Smooth muscle cell (in vitro differentiated cells): ENCODE measurements at regions not wholly inside any gene's neighbourhood (a gene's known extent, or its start where the extent isn't known, plus 50 kb on each side); places are given as distances from the start of the nearest gene placed in this dataset.

Experiments used
- DNase-seq: peaks from one replicate; lab custom pipeline; 2025; ENCODE audit not compliant: unreplicated experiment; lab: John Stamatoyannopoulos, UW
- H2AFZ ChIP-seq: fragments of 200-600 bp; sonication (generic); 2 replicates; pipeline ENCODE4 v1.6.0; 2016; ENCODE audit warnings: antibody characterized with exemption, low read depth, mild to moderate bottlenecking
- H3F3A ChIP-seq: fragments of 200-600 bp; sonication (generic); 2 replicates; pipeline ENCODE4 v1.6.0; 2017; ENCODE audit warnings: antibody characterized with exemption, low read depth
- H3K27ac ChIP-seq: fragments of 200-600 bp; sonication (generic); 2 replicates; pipeline ENCODE4 v1.5.1; 2016; ENCODE audit warnings: low read depth, mild to moderate bottlenecking
- H3K27me3 ChIP-seq: fragments of 200-600 bp; sonication (generic); 2 replicates; pipeline ENCODE4 v1.6.1; 2016; ENCODE audit warnings: low read depth, mild to moderate bottlenecking
- H3K36me3 ChIP-seq: fragments of 200-600 bp; sonication (generic); 2 replicates; pipeline ENCODE4 v1.5.1; 2016; ENCODE audit warnings: low read depth
- H3K4me1 ChIP-seq: fragments of 200-600 bp; sonication (generic); 2 replicates; pipeline ENCODE4 v1.5.1; 2016; ENCODE audit warnings: low read depth
- H3K4me2 ChIP-seq: fragments of 200-600 bp; sonication (generic); 2 replicates; pipeline ENCODE4 v1.6.0; 2016; ENCODE audit warnings: mild to moderate bottlenecking
- H3K4me3 ChIP-seq: fragments of 200-600 bp; sonication (generic); 2 replicates; pipeline ENCODE4 v1.5.1; 2016; ENCODE audit warnings: mild to moderate bottlenecking
- H3K79me2 ChIP-seq: fragments of 200-600 bp; sonication (generic); 2 replicates; pipeline ENCODE4 v1.6.0; 2016; ENCODE audit warnings: low read depth, mild to moderate bottlenecking
- H3K9ac ChIP-seq: fragments of 200-600 bp; sonication (generic); 2 replicates; pipeline ENCODE4 v1.6.0; 2016; ENCODE audit warnings: low read depth
- H3K9me3 ChIP-seq: fragments of 200-600 bp; sonication (generic); replicated peaks from 2 replicates; pipeline ENCODE4 v1.5.1; 2016; ENCODE audit warnings: low read depth
- H4K20me1 ChIP-seq: fragments of 200-600 bp; sonication (generic); 2 replicates; pipeline ENCODE4 v1.6.0; 2016; ENCODE audit warnings: low read depth
- CTCF ChIP-seq: fragments of 200-600 bp; sonication (generic); IDR thresholded peaks from 2 replicates; pipeline ENCODE4 v1.5.1; 2017; ENCODE audit warnings: borderline replicate concordance, mild to moderate bottlenecking, antibody characterized with exemption; ENCODE audit not compliant: insufficient read depth, poor library complexity, severe bottlenecking
- WGBS: methylation state at CpG from one replicate; pipeline ENCODE4 v1.1.7; 2016; ENCODE audit warnings: low lambda C conversion rate; 5-methylcytosine and 5-hydroxymethylcytosine counted together

- no peak for TF ChIP-seq CTCF
- Histone ChIP-seq H3K36me3 (no peaks in the 10 kb centered on the region), H3F3A (no peaks in the 10 kb centered on the region), H3K4me3 (no peak overlapping the region), H2AFZ (no peak overlapping the region), H3K27ac (no peak overlapping the region), H4K20me1 (no peaks in the 10 kb centered on the region), H3K9ac (no peak overlapping the region), H3K27me3 (no peaks in the 10 kb centered on the region), H3K9me3 (no peaks in the 10 kb centered on the region), H3K4me1 (no peaks in the 10 kb centered on the region), H3K4me2 (no peak overlapping the region), H3K79me2 (no peaks in the 10 kb centered on the region)
- WGBS, result 89% methylated on average over 9 of the region's 9 CpGs
- no peak for DNase-seq
These were observed 350.3 kb downstream of the HRH4 start for GRCh38 chr18:24810561-24811305.

- Histone ChIP-seq H3K79me2 (no peaks in the 10 kb centered on the region), H3F3A (no peaks in the 10 kb centered on the region), H3K9me3 (no peaks in the 10 kb centered on the region), H3K9ac (no peak overlapping the region), H3K4me3 (no peak overlapping the region), H2AFZ (no peak overlapping the region), H3K27me3 (no peaks in the 10 kb centered on the region), H4K20me1 (no peaks in the 10 kb centered on the region), H3K27ac (no peak overlapping the region), H3K36me3 (no peaks in the 10 kb centered on the region), H3K4me1 (peaks cover under 1% of the 10 kb centered on the region), H3K4me2 (no peak overlapping the region)
- no peak for TF ChIP-seq CTCF
- DNase-seq, result no peak
- WGBS, result 94% methylated on average over 11 of the region's 11 CpGs
These were observed 351.7 kb downstream of the HRH4 start for GRCh38 chr18:24811950-24812681.

- no peaks in the 10 kb centered on the region for H3K79me2 ChIP-seq
- no peaks in the 10 kb centered on the region for H3F3A ChIP-seq
- TF ChIP-seq CTCF, result no peak
- WGBS, result 81% methylated on average over 3 of the region's 3 CpGs
- no peaks in the 10 kb centered on the region for H3K27me3 ChIP-seq
- H4K20me1 ChIP-seq, result no peaks in the 10 kb centered on the region
- no peak overlapping the region for H3K4me3 ChIP-seq
- peaks cover 16% of the 10 kb centered on the region for H3K4me1 ChIP-seq
- H3K9ac ChIP-seq, result no peak overlapping the region
- no peak overlapping the region for H3K4me2 ChIP-seq
- no peak overlapping the region for H2AFZ ChIP-seq
- H3K27ac ChIP-seq, result no peak overlapping the region
- no peaks in the 10 kb centered on the region for H3K36me3 ChIP-seq
- no peaks in the 10 kb centered on the region for H3K9me3 ChIP-seq
- DNase-seq, result no peak
These were observed 354.1 kb downstream of the HRH4 start for GRCh38 chr18:24814521-24814920.

- Histone ChIP-seq H3K4me3 (no peak overlapping the region), H3F3A (no peaks in the 10 kb centered on the region), H2AFZ (no peak overlapping the region), H3K79me2 (no peaks in the 10 kb centered on the region), H3K27ac (no peak overlapping the region), H3K27me3 (no peaks in the 10 kb centered on the region), H3K9ac (no peak overlapping the region), H3K4me1 (peaks cover 16% of the 10 kb centered on the region), H3K36me3 (no peaks in the 10 kb centered on the region), H4K20me1 (no peaks in the 10 kb centered on the region), H3K9me3 (no peaks in the 10 kb centered on the region), H3K4me2 (no peak overlapping the region)
- TF ChIP-seq CTCF, result no peak
- WGBS, result 87% methylated on average over 3 of the region's 3 CpGs
- DNase-seq, result no peak
These were observed 356.7 kb downstream of the HRH4 start for GRCh38 chr18:24817150-24817549.
